ENCODE measurements at regions not wholly inside any gene's neighbourhood (a gene's known extent, or its start where the extent isn't known, plus 50 kb on each side); places are given as distances from the start of the nearest gene placed in this dataset.

- TF ChIP-seq CTCF (IDR thresholded peaks at IDR 0.05; ENCODE audit: low read depth, low read length) (no peak), EZH2phosphoT487 (IDR thresholded peaks at IDR 0.05; ENCODE audit: low read depth) (no peak)
Measured at GRCh38 chr13:106210324-106210723, 325.1 kb downstream of the EFNB2 start.

All from OCI-LY3 (cell line).